Neutrophil (primary cell): ENCODE measurements at regions not wholly inside any gene's neighbourhood (a gene's known extent, or its start where the extent isn't known, plus 50 kb on each side); places are given as distances from the start of the nearest gene placed in this dataset.

Experiments
- H3K27ac ChIP-seq: fragments of 200-600 bp; sonication (generic); 2 replicates; pipeline ENCODE4 v1.5.1; 2016; ENCODE audit warnings: mild to moderate bottlenecking, moderate library complexity
- H3K27me3 ChIP-seq: fragments of 200-600 bp; sonication (generic); 2 replicates; pipeline ENCODE4 v1.6.0; 2016; ENCODE audit warnings: mild to moderate bottlenecking
- H3K36me3 ChIP-seq: fragments of 200-600 bp; sonication (generic); 2 replicates; pipeline ENCODE4 v1.5.1; 2017
- H3K4me1 ChIP-seq, 2 experiments: fragments of 200-600 bp in 1 of 2; sonication (generic) in 1 of 2; 1 replicate in 1 of 2; 2 replicates in 1 of 2; pipeline versions ENCODE4 v1.5.1 to v1.6.1; 2013 to 2016; ENCODE audit warnings: low read depth in 1 of 2, low read length in 1 of 2, mild to moderate bottlenecking in 1 of 2, moderate library complexity in 1 of 2; ENCODE audit not compliant: control insufficient read depth in 1 of 2, insufficient read depth in 1 of 2
- H3K4me3 ChIP-seq, 2 experiments: fragments of 200-600 bp in 1 of 2; sonication (generic) in 1 of 2; 1 replicate in 1 of 2; 2 replicates in 1 of 2; pipeline ENCODE4 v1.5.1; 2013 to 2016; ENCODE audit warnings: low read depth in 1 of 2, low read length in 1 of 2, mild to moderate bottlenecking in 1 of 2, moderate library complexity in 1 of 2
- H3K9me3 ChIP-seq: fragments of 200-600 bp; sonication (generic); 2 replicates; pipeline ENCODE4 v1.5.1; 2016
- CTCF ChIP-seq: fragments of 200-600 bp; sonication (generic); IDR thresholded peaks from 2 replicates; pipeline ENCODE4 v1.5.1; 2016; ENCODE audit warnings: antibody characterized with exemption

GRCh38 chr5:2111569-2112105 lies 228.9 kb upstream of the IRX4 start:
- Histone ChIP-seq H3K27me3 (no peaks in the 10 kb centered on the region), H3K4me3 (no peak overlapping the region), H3K9me3 (no peaks in the 10 kb centered on the region), H3K27ac (no peak overlapping the region), H3K36me3 (no peaks in the 10 kb centered on the region), H3K4me1 (no peaks in the 10 kb centered on the region)
- TF ChIP-seq CTCF: no peak

- Histone ChIP-seq H3K27ac (no peak overlapping the region), H3K36me3 (no peaks in the 10 kb centered on the region), H3K9me3 (no peaks in the 10 kb centered on the region), H3K4me1 (no peaks in the 10 kb centered on the region), H3K4me3 (no peak overlapping the region), H3K27me3 (no peaks in the 10 kb centered on the region)
- TF ChIP-seq CTCF: no peak
These were observed 228.3 kb upstream of the IRX4 start for GRCh38 chr5:2110934-2111462.

GRCh38 chr5:2110137-2110933 lies 227.6 kb upstream of the IRX4 start:
- H3K27me3 ChIP-seq: no peaks in the 10 kb centered on the region
- no peaks in the 10 kb centered on the region for H3K4me1 ChIP-seq
- no peaks in the 10 kb centered on the region for H3K36me3 ChIP-seq
- H3K4me3 ChIP-seq: no peak overlapping the region
- no peaks in the 10 kb centered on the region for H3K9me3 ChIP-seq
- no peak for TF ChIP-seq CTCF
- no peak overlapping the region for H3K27ac ChIP-seq

GRCh38 chr5:2109566-2109965 lies 226.8 kb upstream of the IRX4 start:
- no peak overlapping the region for H3K4me3 ChIP-seq
- no peak overlapping the region for H3K27ac ChIP-seq
- H3K4me1 ChIP-seq: no peaks in the 10 kb centered on the region
- no peaks in the 10 kb centered on the region for H3K36me3 ChIP-seq
- H3K27me3 ChIP-seq: no peaks in the 10 kb centered on the region
- no peak for TF ChIP-seq CTCF
- no peaks in the 10 kb centered on the region for H3K9me3 ChIP-seq

GRCh38 chr5:2106721-2107120 lies 224.0 kb upstream of the IRX4 start:
- no peak overlapping the region for H3K4me3 ChIP-seq
- no peak for TF ChIP-seq CTCF
- no peaks in the 10 kb centered on the region for H3K4me1 ChIP-seq

More at GRCh38 chr5:2106721-2107120, 224.0 kb upstream of the IRX4 start:
- no peak overlapping the region for H3K27ac ChIP-seq
- H3K36me3 ChIP-seq: no peaks in the 10 kb centered on the region
- H3K27me3 ChIP-seq: no peaks in the 10 kb centered on the region
- H3K9me3 ChIP-seq: no peaks in the 10 kb centered on the region
